Fibroblast of villous mesenchyme (primary cell): ENCODE measurements at regions not wholly inside any gene's neighbourhood (a gene's known extent, or its start where the extent isn't known, plus 50 kb on each side); places are given as distances from the start of the nearest gene placed in this dataset.
A peak's percentile ranks its signal among the peaks of the same experiment; 100 is the strongest.
"Not testable (repeated sequence)": the region's sequence is repeated elsewhere in the genome, so short reads cannot be mapped to it uniquely, and the experiment has no call there.

Source experiments
- DNase-seq: peaks from one replicate; pipeline ENCODE4 v3.0.0-alpha.2; 2010; ENCODE audit warnings: low read depth
- H3K4me3 ChIP-seq: 2 replicates; pipeline ENCODE4 v1.5.1; 2011; ENCODE audit warnings: low read depth, mild to moderate bottlenecking, low read length
- CTCF ChIP-seq: IDR thresholded peaks from 2 replicates; pipeline ENCODE4 v1.5.1; 2012; ENCODE audit warnings: low read depth, mild to moderate bottlenecking, low read length; ENCODE audit not compliant: insufficient read depth

- no peak for DNase-seq
- TF ChIP-seq CTCF = no peak
- H3K4me3 ChIP-seq = no peak overlapping the region
Measured at GRCh38 chr11:44471603-44472002, 93.9 kb upstream of the CD82 start.

GRCh38 chr11:44472916-44473315 lies 92.5 kb upstream of the CD82 start:
- H3K4me3 ChIP-seq = no peak overlapping the region
- TF ChIP-seq CTCF = no peak
- no peak for DNase-seq

GRCh38 chr11:44474702-44475101 lies 90.8 kb upstream of the CD82 start:
- no peak for TF ChIP-seq CTCF
- DNase-seq = no peak
- no peak overlapping the region for H3K4me3 ChIP-seq

GRCh38 chr11:44475114-44475686 lies 90.3 kb upstream of the CD82 start:
- no peak for DNase-seq
- H3K4me3 ChIP-seq = no peak overlapping the region
- no peak for TF ChIP-seq CTCF

- not testable (repeated sequence) for H3K4me3 ChIP-seq, DNase-seq
Measured at GRCh38 chr11:44482338-44482737, 83.1 kb upstream of the CD82 start.

GRCh38 chr11:44483919-44484610 lies 81.4 kb upstream of the CD82 start:
- peak; percentile 13 for DNase-seq
- TF ChIP-seq CTCF = peak; percentile 43
- no peak overlapping the region for H3K4me3 ChIP-seq

- no peak overlapping the region for H3K4me3 ChIP-seq
- no peak for TF ChIP-seq CTCF
- no peak for DNase-seq
Measured at GRCh38 chr11:44488165-44488965, 77.1 kb upstream of the CD82 start.
